ENCODE measurements at regions not wholly inside any gene's neighbourhood (a gene's known extent, or its start where the extent isn't known, plus 50 kb on each side); places are given as distances from the start of the nearest gene placed in this dataset.

DNA sequence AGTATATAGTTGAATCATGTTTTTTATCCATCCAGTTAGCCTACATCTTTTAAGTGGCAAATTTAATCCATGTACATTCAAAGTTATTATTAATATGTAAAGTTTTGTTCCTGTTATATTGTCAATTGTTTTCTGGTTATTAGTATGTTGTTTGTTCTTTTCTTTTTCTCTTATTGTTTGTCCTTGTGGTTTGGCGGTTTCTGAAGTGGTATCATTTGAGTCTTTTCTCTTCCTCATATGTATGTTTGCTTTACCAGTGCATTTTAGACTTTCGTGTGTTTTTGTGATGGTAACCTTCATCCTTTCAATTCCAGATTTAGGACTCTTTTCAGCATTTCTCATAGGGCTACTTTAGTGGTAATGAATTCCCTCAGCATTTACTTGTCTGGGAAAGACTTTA lies 130.4 kb upstream of the RFX3 start:
- Histone ChIP-seq H3K4me3 (ENCODE audit: low read depth in 2 of 2, low read length in 2 of 2) (no peak overlapping the region), H3K9me3 (ENCODE audit: control insufficient read depth, insufficient read depth, low read depth, low read length) (no peaks in the 10 kb centered on the region), H3K27ac (ENCODE audit: low read length) (no peak overlapping the region), H3K36me3 (ENCODE audit: control insufficient read depth, insufficient read depth, low read length) (no peaks in the 10 kb centered on the region), H3K27me3 (ENCODE audit: control insufficient read depth, insufficient read depth, low read length) (no peaks in the 10 kb centered on the region), H3K4me1 (ENCODE audit: control insufficient read depth, insufficient read depth, low read length) (no peaks in the 10 kb centered on the region)
- no peak for TF ChIP-seq SIN3A (IDR thresholded peaks at IDR 0.05; ENCODE audit: borderline replicate concordance, insufficient read depth, low read depth, low read length)
- no peak for TF ChIP-seq TCF7L2 (IDR thresholded peaks at IDR 0.05; ENCODE audit: low read depth, low read length)
- TF ChIP-seq REST (IDR thresholded peaks at IDR 0.05; ENCODE audit: insufficient read depth in 1 of 2, low read depth in 2 of 2, low read length in 1 of 2), result no peak
- TF ChIP-seq, protein P1, sequence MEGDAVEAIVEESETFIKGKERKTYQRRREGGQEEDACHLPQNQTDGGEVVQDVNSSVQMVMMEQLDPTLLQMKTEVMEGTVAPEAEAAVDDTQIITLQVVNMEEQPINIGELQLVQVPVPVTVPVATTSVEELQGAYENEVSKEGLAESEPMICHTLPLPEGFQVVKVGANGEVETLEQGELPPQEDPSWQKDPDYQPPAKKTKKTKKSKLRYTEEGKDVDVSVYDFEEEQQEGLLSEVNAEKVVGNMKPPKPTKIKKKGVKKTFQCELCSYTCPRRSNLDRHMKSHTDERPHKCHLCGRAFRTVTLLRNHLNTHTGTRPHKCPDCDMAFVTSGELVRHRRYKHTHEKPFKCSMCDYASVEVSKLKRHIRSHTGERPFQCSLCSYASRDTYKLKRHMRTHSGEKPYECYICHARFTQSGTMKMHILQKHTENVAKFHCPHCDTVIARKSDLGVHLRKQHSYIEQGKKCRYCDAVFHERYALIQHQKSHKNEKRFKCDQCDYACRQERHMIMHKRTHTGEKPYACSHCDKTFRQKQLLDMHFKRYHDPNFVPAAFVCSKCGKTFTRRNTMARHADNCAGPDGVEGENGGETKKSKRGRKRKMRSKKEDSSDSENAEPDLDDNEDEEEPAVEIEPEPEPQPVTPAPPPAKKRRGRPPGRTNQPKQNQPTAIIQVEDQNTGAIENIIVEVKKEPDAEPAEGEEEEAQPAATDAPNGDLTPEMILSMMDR (IDR thresholded peaks at IDR 0.05), result no peak
- TF ChIP-seq POLR2AphosphoS5 (IDR thresholded peaks at IDR 0.05; ENCODE audit: low read depth, low read length), result no peak
- no TSS peak for BruUV-seq (replicated peaks)
- intact Hi-C loops (cut with micrococcal nuclease; ENCODE audit: unreplicated experiment) (no loop called here), in situ Hi-C loops (cut with HindIII; ENCODE audit: low pct_unique_long_range_greater_than_20kb, low sequenced_read_pairs) (no loop called here)
- ATAC-seq, result no peak
- ChIA-PET CTCF (no interaction called here), POLR2A (no interaction called here)
- DNase-seq (ENCODE audit: low read depth, low spot score), result no peak

DNA sequence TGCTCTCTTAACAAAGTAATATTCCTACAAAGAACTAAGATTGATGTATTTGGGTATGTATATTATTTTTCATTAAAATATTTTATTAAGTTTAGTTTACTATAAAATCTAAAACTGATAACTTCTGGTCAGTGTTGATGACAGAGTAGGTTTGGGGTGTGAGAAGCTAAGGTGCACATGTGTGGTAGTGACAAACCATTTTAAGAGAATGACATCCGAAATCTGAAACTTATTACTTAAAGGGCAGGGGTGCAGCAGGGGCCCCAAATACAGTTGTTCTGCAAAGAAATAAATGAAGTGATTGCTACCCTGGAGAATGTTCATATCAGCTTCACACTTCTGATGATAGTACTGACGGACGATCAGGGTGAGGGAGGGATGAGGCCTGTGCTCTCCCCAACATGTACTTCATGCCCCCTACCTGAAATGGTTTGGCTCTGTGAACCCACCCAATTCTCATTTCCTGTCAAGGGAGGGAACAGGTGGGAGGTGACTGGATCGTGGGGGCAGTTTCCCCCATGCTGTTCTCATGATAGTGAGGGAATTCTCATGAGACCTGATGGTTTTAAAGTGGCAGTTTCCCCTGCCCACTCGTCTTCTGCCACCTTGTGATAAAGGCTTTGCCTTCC lies 125.3 kb upstream of the RFX3 start:
- DNase-seq (ENCODE audit: low read depth, low spot score), result no peak
- no peak for TF ChIP-seq SIN3A (IDR thresholded peaks at IDR 0.05; ENCODE audit: borderline replicate concordance, insufficient read depth, low read depth, low read length)
- in situ Hi-C loops (cut with HindIII; ENCODE audit: low pct_unique_long_range_greater_than_20kb, low sequenced_read_pairs), result no loop called here
- no peaks in the 10 kb centered on the region for H3K4me1 ChIP-seq (ENCODE audit: control insufficient read depth, insufficient read depth, low read length)
- BruUV-seq (replicated peaks), result no TSS peak
- POLR2A ChIA-PET, result no interaction called here
- H3K27me3 ChIP-seq (ENCODE audit: control insufficient read depth, insufficient read depth, low read length), result no peaks in the 10 kb centered on the region
- no peaks in the 10 kb centered on the region for H3K9me3 ChIP-seq (ENCODE audit: control insufficient read depth, insufficient read depth, low read depth, low read length)
- ATAC-seq, result no peak
- CTCF ChIA-PET, result no interaction called here
- no peak overlapping the region for H3K27ac ChIP-seq (ENCODE audit: low read length)
- no peaks in the 10 kb centered on the region for H3K36me3 ChIP-seq (ENCODE audit: control insufficient read depth, insufficient read depth, low read length)
- intact Hi-C loops (cut with micrococcal nuclease; ENCODE audit: unreplicated experiment), result no loop called here
- no peak overlapping the region for H3K4me3 ChIP-seq (ENCODE audit: low read depth in 2 of 2, low read length in 2 of 2)

DNA sequence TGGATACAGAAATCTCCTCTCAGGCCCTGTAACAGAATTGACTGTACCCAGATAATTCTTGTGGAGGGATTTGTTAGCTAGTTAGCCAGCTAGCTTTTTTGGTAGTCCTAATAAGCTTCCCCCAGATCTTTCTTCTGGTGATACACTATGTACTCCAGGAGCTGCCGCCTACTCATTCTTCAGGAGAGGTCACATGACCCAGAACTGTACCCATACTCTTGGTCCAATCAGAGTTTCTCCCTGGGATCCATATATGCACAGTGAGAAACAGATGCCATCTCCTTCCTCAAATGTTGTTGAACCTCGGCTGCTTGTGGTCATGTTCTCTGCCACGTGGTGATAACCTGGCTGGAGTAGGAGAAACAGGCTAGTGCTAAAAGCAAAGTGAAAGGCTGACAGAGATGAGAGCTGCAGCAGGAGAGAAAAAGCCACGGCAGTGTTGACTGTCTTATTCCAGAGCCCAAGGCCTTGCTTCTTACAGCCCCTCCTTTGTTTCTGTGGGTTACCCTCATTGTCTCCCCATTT lies 123.0 kb upstream of the RFX3 start:
- CTCF ChIA-PET, result no interaction called here
- Histone ChIP-seq H3K36me3 (ENCODE audit: control insufficient read depth, insufficient read depth, low read length) (no peaks in the 10 kb centered on the region), H3K27ac (ENCODE audit: low read length) (no peak overlapping the region), H3K4me3 (ENCODE audit: low read depth in 2 of 2, low read length in 2 of 2) (no peak overlapping the region), H3K4me1 (ENCODE audit: control insufficient read depth, insufficient read depth, low read length) (no peaks in the 10 kb centered on the region), H3K9me3 (ENCODE audit: control insufficient read depth, insufficient read depth, low read depth, low read length) (no peaks in the 10 kb centered on the region), H3K27me3 (ENCODE audit: control insufficient read depth, insufficient read depth, low read length) (no peaks in the 10 kb centered on the region)
- POLR2A ChIA-PET, result no interaction called here
- DNase-seq (ENCODE audit: low read depth, low spot score), result no peak
- in situ Hi-C loops (cut with HindIII; ENCODE audit: low pct_unique_long_range_greater_than_20kb, low sequenced_read_pairs), result no loop called here
- intact Hi-C loops (cut with micrococcal nuclease; ENCODE audit: unreplicated experiment), result no loop called here
- no TSS peak for BruUV-seq (replicated peaks)
- TF ChIP-seq REST (IDR thresholded peaks at IDR 0.05; ENCODE audit: insufficient read depth in 1 of 2, low read depth in 2 of 2, low read length in 1 of 2), result no peak
- TF ChIP-seq, protein P1 (IDR thresholded peaks at IDR 0.05), result no peak
- TF ChIP-seq POLR2AphosphoS5 (IDR thresholded peaks at IDR 0.05; ENCODE audit: low read depth, low read length), result no peak
- no peak for TF ChIP-seq TCF7L2 (IDR thresholded peaks at IDR 0.05; ENCODE audit: low read depth, low read length)
- TF ChIP-seq SIN3A (IDR thresholded peaks at IDR 0.05; ENCODE audit: borderline replicate concordance, insufficient read depth, low read depth, low read length), result no peak
- ATAC-seq, result no peak
